GM12878 (cell line): ENCODE measurements at regions not wholly inside any gene's neighbourhood (a gene's known extent, or its start where the extent isn't known, plus 50 kb on each side); places are given as distances from the start of the nearest gene placed in this dataset.

Experiments used
- EZH2 ChIP-seq: IDR thresholded peaks from 2 replicates; pipeline ENCODE4 v1.6.1; 2012; ENCODE audit warnings: low read depth, mild to moderate bottlenecking, control low read depth, inconsistent platforms, low read length, borderline replicate concordance; ENCODE audit not compliant: control insufficient read depth
- SIN3A ChIP-seq: IDR thresholded peaks from 2 replicates; pipeline ENCODE4 v1.6.1; 2012; ENCODE audit warnings: low read depth, low read length, improper control_type of control experiment

GRCh38 chr5:7325975-7326913, 69.7 kb upstream of the ADCY2 start:
- no peak for TF ChIP-seq EZH2
- TF ChIP-seq SIN3A: no peak
